Neural cell (in vitro differentiated cells): ENCODE measurements at regions not wholly inside any gene's neighbourhood (a gene's known extent, or its start where the extent isn't known, plus 50 kb on each side); places are given as distances from the start of the nearest gene placed in this dataset.

ENCODE experiments used
- H2AFZ ChIP-seq: fragments of 200-600, 300-800 bp; sonication (generic), shearing (Covaris generic); 2 replicates; pipeline ENCODE4 v1.6.0; 2014; ENCODE audit warnings: low read depth, mild to moderate bottlenecking, antibody characterized with exemption, low read length, moderate library complexity
- H3F3A ChIP-seq: fragments of 200-600 bp; shearing (Covaris generic); 2 replicates; pipeline ENCODE4 v1.6.1; 2016; ENCODE audit warnings: mild to moderate bottlenecking, moderate library complexity, mixed read lengths, antibody characterized with exemption, low read length; ENCODE audit not compliant: insufficient read depth, poor library complexity, severe bottlenecking
- H3K27ac ChIP-seq: fragments of 200-600, 300-800 bp; sonication (generic), shearing (Covaris generic); 2 replicates; pipeline ENCODE4 v1.5.1; 2014; ENCODE audit warnings: mild to moderate bottlenecking, low read length, moderate library complexity
- H3K27me3 ChIP-seq: fragments of 300-800, 200-600 bp; sonication (generic), shearing (Covaris generic); 2 replicates; pipeline ENCODE4 v1.6.0; 2014; ENCODE audit warnings: mild to moderate bottlenecking, low read depth, low read length, moderate library complexity; ENCODE audit not compliant: insufficient read depth
- H3K36me3 ChIP-seq: fragments of 300-800, 200-600 bp; sonication (generic), shearing (Covaris generic); 2 replicates; pipeline ENCODE4 v1.5.1; 2014; ENCODE audit warnings: mild to moderate bottlenecking, antibody characterized with exemption, low read length, moderate library complexity; ENCODE audit not compliant: insufficient read depth
- H3K4me2 ChIP-seq: fragments of 300-800, 200-600 bp; sonication (generic), shearing (Covaris generic); 2 replicates; pipeline ENCODE4 v1.6.0; 2014; ENCODE audit warnings: mild to moderate bottlenecking, low read length
- H3K4me3 ChIP-seq: fragments of 300-800, 200-600 bp; sonication (generic), shearing (Covaris generic); 2 replicates; pipeline ENCODE4 v1.5.1; 2014; ENCODE audit warnings: mild to moderate bottlenecking, low read length, moderate library complexity
- H3K79me2 ChIP-seq: fragments of 200-600 bp; shearing (Covaris generic); replicated peaks from 2 replicates; pipeline ENCODE4 v1.6.0; 2014; ENCODE audit warnings: mild to moderate bottlenecking, low read length, moderate library complexity; ENCODE audit not compliant: insufficient read depth
- H3K9ac ChIP-seq: fragments of 300-800, 200-600 bp; sonication (generic), shearing (Covaris generic); 2 replicates; pipeline ENCODE4 v1.6.1; 2016; ENCODE audit warnings: mild to moderate bottlenecking, low read length, mixed read lengths
- H3K9me2 ChIP-seq: fragments of 200-600 bp; shearing (Covaris generic); 2 replicates; pipeline ENCODE4 v1.6.1; 2016; ENCODE audit warnings: mild to moderate bottlenecking, low read length, mixed read lengths; ENCODE audit not compliant: insufficient read depth
- H3K9me3 ChIP-seq: fragments of 200-600, 300-800 bp; sonication (generic), shearing (Covaris generic); 2 replicates; pipeline ENCODE4 v1.6.1; 2016; ENCODE audit warnings: mild to moderate bottlenecking, mixed run types, low read length, moderate library complexity, mixed read lengths
- H4K20me1 ChIP-seq: fragments of 200-600 bp; shearing (Covaris generic); 2 replicates; pipeline ENCODE4 v1.6.1; 2016; ENCODE audit warnings: mild to moderate bottlenecking, mixed run types; ENCODE audit not compliant: insufficient read depth
- CTCF ChIP-seq: fragments of 450-650 bp; IDR thresholded peaks from 2 replicates; pipeline ENCODE4 v1.5.1; 2014; ENCODE audit warnings: antibody characterized with exemption, mild to moderate bottlenecking, moderate library complexity; ENCODE audit not compliant: poor library complexity, severe bottlenecking
- EP300 ChIP-seq: fragments of 450-650 bp; conservative IDR thresholded peaks from 2 replicates; pipeline ENCODE4 v1.6.1; 2014; ENCODE audit warnings: antibody characterized with exemption, mild to moderate bottlenecking, moderate library complexity; ENCODE audit not compliant: poor library complexity, severe bottlenecking
- EZH2 ChIP-seq: fragments of 200-600, 300-800 bp; shearing (Covaris generic), sonication (generic); IDR thresholded peaks from 2 replicates; pipeline ENCODE4 v1.6.1; 2014; ENCODE audit warnings: antibody characterized with exemption, low read length, borderline replicate concordance, mild to moderate bottlenecking; ENCODE audit not compliant: insufficient read depth, poor library complexity, severe bottlenecking
- MXI1 ChIP-seq: fragments of 450-650 bp; conservative IDR thresholded peaks from 2 replicates; pipeline ENCODE4 v1.6.1; 2014; ENCODE audit warnings: antibody characterized with exemption, mild to moderate bottlenecking; ENCODE audit not compliant: poor library complexity, severe bottlenecking
- POLR2AphosphoS5 ChIP-seq: IDR thresholded peaks from 2 replicates; pipeline ENCODE4 v1.6.1; 2012
- RAD21 ChIP-seq: fragments of 450-650 bp; conservative IDR thresholded peaks from 2 replicates; pipeline ENCODE4 v1.6.1; 2014; ENCODE audit warnings: antibody characterized with exemption, mild to moderate bottlenecking, moderate library complexity
- REST ChIP-seq: IDR thresholded peaks from 2 replicates; pipeline ENCODE4 v1.6.1; 2012; ENCODE audit warnings: borderline replicate concordance
- SMC3 ChIP-seq: fragments of 450-650 bp; conservative IDR thresholded peaks from 2 replicates; pipeline ENCODE4 v1.6.1; 2014; ENCODE audit warnings: antibody characterized with exemption, mild to moderate bottlenecking, moderate library complexity; ENCODE audit not compliant: poor library complexity
- TAF1 ChIP-seq: IDR thresholded peaks from 2 replicates; pipeline ENCODE4 v1.6.1; 2012; ENCODE audit warnings: low read depth

- Histone ChIP-seq H3K27ac (no peak overlapping the region), H3K27me3 (no peaks in the 10 kb centered on the region), H3K9ac (no peak overlapping the region), H3K4me2 (no peak overlapping the region), H2AFZ (no peak overlapping the region), H3K9me2 (no peaks in the 10 kb centered on the region), H4K20me1 (no peaks in the 10 kb centered on the region), H3K4me3 (no peak overlapping the region), H3K36me3 (no peaks in the 10 kb centered on the region), H3K79me2 (no peaks in the 10 kb centered on the region), H3F3A (no peaks in the 10 kb centered on the region), H3K9me3 (no peaks in the 10 kb centered on the region)
- TF ChIP-seq EP300 (no peak), SMC3 (no peak), RAD21 (no peak), MXI1 (no peak), REST (no peak)
Observed at GRCh38 chr2:4618141-4618540, 914.8 kb downstream of the DCDC2C start.

- no peaks in the 10 kb centered on the region for H3K9me3 ChIP-seq
- H3K4me3 ChIP-seq = no peak overlapping the region
- H3K27ac ChIP-seq = no peak overlapping the region
- no peaks in the 10 kb centered on the region for H3K36me3 ChIP-seq
- H3K79me2 ChIP-seq = no peaks in the 10 kb centered on the region
- H3F3A ChIP-seq = no peaks in the 10 kb centered on the region
- no peaks in the 10 kb centered on the region for H3K27me3 ChIP-seq
- no peak overlapping the region for H2AFZ ChIP-seq
- TF ChIP-seq SMC3 (no peak), EP300 (no peak), EZH2 (no peak), CTCF (no peak), POLR2AphosphoS5 (no peak), RAD21 (no peak)
- no peaks in the 10 kb centered on the region for H3K9me2 ChIP-seq
- no peaks in the 10 kb centered on the region for H4K20me1 ChIP-seq
- H3K4me2 ChIP-seq = no peak overlapping the region
- no peak overlapping the region for H3K9ac ChIP-seq
Observed at GRCh38 chr2:4618630-4619228, 915.4 kb downstream of the DCDC2C start.

- peak overlapping the region; percentile 33 for H3K9ac ChIP-seq
- H2AFZ ChIP-seq = no peak overlapping the region
- TF ChIP-seq TAF1 = peak; percentile 64
- no peak for TF ChIP-seq CTCF
- TF ChIP-seq EP300 = peak; percentile 98
- TF ChIP-seq REST = peak; percentile 89
- no peak for TF ChIP-seq EZH2
- TF ChIP-seq MXI1 = peak; percentile 53
- peak; percentile 46 for TF ChIP-seq RAD21
- TF ChIP-seq POLR2AphosphoS5 = peak; percentile 97
- H3K4me3 ChIP-seq = peak overlapping the region; percentile 47
- H3K9me2 ChIP-seq = no peaks in the 10 kb centered on the region
- peak overlapping the region; percentile 71 for H3K27ac ChIP-seq
- peaks cover 3% of the 10 kb centered on the region for H3F3A ChIP-seq
- H4K20me1 ChIP-seq = no peaks in the 10 kb centered on the region
- no peak overlapping the region for H3K4me2 ChIP-seq
- no peaks in the 10 kb centered on the region for H3K79me2 ChIP-seq
- H3K36me3 ChIP-seq = no peaks in the 10 kb centered on the region
- H3K9me3 ChIP-seq = no peaks in the 10 kb centered on the region
- no peaks in the 10 kb centered on the region for H3K27me3 ChIP-seq
Observed at GRCh38 chr2:4628998-4629501, 925.7 kb downstream of the DCDC2C start.
